GM21737 (cell line): ENCODE measurements at regions not wholly inside any gene's neighbourhood (a gene's known extent, or its start where the extent isn't known, plus 50 kb on each side); places are given as distances from the start of the nearest gene placed in this dataset.
"Not testable (repeated sequence)": the region's sequence is repeated elsewhere in the genome, so short reads cannot be mapped to it uniquely, and the experiment has no call there.

Source experiments
- ATAC-seq: cut with Tn5 transposase; IDR thresholded peaks from one replicate; pipeline ENCODE4 v1.9.1; 2021; ENCODE audit warnings: mild to moderate bottlenecking, moderate library complexity; ENCODE audit not compliant: unreplicated experiment

DNA sequence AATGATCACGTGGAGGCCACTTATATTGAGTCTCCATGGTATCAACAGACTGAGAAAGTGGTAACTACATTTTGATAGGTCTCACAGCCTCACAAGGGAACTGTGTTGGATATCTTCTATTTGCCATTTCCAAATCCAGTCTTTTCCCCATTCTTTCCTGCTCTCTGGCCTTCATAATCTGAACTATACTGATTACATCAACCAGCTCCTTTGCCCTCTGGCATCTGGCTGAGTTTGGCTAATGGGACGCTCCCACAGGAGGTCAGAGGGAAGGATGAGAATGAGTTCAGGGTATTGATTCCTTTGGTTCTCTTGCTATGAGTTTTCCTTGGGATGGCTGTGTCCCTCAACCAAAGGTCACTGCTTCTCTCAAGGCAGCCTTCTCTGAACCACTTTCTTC, 152.6 kb downstream of the RTL9 start:
- no peak for ATAC-seq

- ATAC-seq: no peak
These were observed 153.7 kb downstream of the RTL9 start for GRCh38 chrX:110512341-110512740.

GRCh38 chrX:110514509-110514908, 155.9 kb downstream of the RTL9 start:
- no peak for ATAC-seq

DNA sequence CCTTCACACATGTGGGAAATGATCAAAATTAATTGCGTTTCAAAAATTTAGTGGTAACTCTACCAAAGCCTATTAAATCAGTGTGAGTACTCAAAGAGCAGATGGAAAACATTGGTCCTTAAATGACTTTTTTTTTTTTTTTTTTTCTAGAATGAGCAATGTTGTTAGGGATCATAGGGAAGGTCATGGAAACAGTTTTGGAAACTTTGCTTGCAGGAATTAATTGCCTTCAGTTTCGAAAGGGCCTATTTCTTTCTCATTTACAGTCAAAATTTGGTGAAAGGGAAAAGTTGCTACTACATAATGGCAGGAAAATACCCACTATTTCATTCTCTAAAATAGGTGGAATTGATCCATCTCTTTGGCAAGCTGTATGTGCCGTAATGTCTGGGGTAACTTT, 160.9 kb downstream of the RTL9 start:
- ATAC-seq: no peak

DNA sequence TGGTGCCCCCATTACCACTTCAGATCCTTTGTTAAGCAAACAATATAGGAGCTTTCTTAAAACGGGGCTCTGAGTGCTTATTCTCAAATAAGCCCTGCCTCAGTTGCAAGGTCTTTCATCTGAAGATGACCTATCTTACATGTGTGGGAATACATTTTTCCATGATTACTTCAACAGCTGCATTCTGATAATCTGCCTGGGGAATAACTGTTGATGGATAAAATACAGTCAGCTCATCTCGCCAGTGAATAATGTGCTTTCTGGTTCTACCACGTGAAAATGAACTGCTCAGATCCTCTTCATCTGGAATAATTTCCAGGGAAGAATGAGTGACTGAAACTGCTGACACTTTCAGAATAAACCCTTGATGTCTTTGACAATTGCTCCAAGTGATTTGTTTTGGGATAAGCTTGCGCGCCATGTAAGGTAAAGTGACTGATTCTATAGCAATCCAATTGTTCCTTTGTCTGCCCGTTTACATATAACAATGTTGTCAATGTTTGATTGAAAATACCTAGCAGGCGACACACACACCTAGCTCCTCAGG, 161.3 kb downstream of the RTL9 start:
- ATAC-seq: no peak

DNA sequence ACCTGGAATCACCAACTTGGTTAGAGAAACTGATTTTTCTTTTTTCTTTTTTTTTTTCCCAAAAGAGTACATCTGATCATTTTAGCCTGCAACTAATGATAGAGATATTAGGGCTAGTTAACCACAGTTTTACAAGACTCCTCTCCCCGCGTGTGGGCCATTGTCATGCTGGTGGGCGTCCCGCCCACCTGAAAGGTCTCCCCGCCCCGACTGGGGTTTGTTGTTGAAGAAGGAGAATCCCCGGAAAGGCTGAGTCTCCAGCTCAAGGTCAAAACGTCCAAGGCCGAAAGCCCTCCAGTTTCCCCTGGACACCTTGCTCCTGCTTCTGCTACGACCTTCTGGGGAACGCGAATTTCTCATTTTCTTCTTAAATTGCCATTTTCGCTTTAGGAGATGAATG, 162.0 kb downstream of the RTL9 start:
- not testable (repeated sequence) for ATAC-seq

DNA sequence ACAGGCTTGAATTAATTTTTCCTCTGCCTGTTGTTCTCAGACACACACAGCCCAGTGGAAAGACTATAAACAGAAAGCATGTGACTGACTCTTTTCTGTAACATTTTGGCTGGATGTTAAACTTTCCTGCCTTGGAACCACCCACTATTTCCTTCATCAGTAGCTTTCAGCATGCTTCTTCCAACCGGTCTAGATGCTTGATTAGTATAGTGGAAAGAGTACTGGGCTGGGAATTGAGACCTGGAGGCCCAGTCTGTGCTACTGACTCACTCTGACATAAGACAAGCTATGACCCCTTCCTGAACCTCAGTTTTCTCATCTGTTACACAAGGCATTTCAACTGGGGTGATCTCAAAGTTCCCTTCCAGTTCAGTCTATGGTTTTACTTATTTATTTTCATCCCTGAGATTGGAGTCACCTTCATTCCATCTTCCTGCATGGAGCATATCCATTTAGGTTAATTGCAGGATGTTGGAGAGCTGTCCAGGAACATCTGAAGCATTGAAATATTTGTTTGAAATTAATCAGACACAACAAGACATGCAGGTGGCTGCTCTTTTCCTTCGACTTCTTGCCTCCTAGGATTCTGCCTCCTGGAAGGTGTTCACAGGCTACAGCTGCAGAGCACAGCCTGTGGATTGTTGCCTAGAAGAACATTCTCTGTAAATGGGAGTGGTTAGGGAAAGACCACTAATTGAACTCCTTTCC, 173.4 kb downstream of the RTL9 start:
- no peak for ATAC-seq

- no peak for ATAC-seq
These were observed 173.9 kb downstream of the RTL9 start for GRCh38 chrX:110532581-110532931.

DNA sequence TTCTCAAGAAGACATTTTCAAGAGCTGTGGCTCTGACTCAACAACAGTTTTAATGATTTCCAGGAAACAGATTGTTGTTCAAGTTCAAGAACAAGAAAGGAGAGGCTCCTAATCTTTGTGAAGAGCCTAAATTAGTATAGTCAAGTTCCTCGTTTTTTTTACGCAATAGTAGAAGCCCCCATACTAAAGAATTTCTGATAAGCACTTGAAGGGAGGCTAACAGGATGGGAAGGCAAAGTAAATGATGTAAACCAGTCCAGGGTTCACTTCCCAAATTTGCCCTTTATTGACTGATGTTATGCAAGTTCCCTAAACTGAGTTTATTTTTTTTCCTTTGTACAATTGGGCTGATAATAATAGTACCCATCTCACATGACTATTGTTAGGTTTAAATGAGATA, 178.2 kb downstream of the RTL9 start:
- no peak for ATAC-seq

GRCh38 chrX:110541266-110541665, 182.6 kb downstream of the RTL9 start:
- no peak for ATAC-seq

GRCh38 chrX:110550854-110551253, 192.2 kb downstream of the RTL9 start:
- ATAC-seq: not testable (repeated sequence)

GRCh38 chrX:110557864-110558263, 199.2 kb downstream of the RTL9 start:
- ATAC-seq: no peak

GRCh38 chrX:110558406-110558805, 199.8 kb downstream of the RTL9 start:
- no peak for ATAC-seq

GRCh38 chrX:110561034-110561433, 202.4 kb downstream of the RTL9 start:
- no peak for ATAC-seq

DNA sequence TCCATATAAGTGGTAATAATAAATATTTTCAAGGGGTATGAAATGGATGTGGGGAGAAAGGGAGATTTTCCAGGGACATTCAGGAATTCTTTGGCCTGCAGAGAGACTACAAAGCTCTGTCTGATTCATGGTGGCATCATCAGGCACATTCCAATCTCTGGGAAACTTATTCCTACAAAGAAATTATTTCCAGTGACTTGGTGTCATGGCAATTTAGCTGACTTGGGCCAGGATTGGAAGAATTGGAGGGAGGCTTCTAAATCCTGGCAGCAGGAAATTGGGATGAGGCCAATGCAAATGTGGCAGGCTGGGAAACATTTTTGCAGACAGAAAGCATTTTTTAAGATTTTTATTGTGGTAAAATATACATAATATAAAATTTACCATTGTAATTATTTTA, 204.6 kb downstream of the RTL9 start:
- ATAC-seq: no peak

DNA sequence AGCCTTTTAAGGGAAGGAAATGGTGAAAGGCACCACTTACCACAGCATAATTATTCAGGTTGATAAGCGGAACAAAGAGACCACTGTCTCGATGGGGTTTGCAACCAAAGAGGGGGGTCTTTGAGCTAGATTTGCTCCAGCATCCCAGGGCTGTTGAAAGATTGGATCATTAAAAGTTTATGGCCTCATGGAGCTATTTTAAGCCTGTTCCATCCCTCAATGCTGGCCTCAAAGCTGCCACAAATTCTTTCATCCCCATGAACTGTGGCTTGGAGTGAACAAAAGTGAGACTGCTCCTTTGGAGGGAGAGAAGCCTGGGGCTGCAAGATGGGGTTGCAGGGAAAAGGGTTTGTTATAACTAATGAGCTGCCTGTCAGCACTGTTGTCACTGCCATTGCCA, 209.8 kb downstream of the RTL9 start:
- ATAC-seq: no peak

- ATAC-seq: no peak
These were observed 210.9 kb downstream of the RTL9 start for GRCh38 chrX:110569506-110569905.

GRCh38 chrX:110578270-110578669, 217.3 kb downstream of the CHRDL1 start:
- ATAC-seq: no peak

DNA sequence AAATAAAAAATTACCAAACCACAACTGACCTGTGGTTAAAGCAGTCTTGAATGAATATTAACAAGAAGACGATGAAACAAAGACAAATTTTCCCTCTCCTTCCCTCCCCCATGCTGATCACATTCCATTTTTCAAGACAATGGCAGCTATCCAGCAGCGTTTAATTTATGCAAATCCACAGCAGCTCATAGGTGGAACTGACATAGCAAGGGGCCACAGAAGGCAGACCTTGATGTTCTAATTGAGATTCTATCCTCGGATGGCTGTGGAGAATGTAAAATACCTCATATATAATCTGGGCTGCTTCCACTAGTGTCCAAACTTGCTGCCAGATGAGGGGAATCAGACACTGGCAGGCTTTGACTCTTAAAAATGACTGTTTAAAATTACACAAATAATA, 211.5 kb downstream of the CHRDL1 start:
- no peak for ATAC-seq

DNA sequence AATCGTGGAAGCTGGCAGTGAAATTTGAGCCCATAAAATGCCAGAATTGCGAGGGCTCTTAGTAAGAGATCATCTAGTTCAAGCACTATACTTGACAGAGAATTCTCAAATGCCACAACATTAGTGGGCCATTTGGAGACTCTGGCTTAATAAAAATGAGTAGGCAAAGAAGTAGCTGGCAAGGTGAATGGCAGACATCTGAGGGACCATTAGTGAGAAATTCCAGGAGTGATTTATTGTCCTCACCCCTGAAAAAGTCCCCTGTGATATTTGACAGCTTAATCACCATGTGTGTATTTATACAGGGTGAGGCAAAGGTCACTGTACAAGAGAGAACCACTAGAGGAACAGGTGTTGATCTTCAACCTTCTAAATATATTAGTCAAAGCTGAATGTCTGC, 207.5 kb downstream of the CHRDL1 start:
- ATAC-seq: no peak

- ATAC-seq: no peak
These were observed 206.8 kb downstream of the CHRDL1 start for GRCh38 chrX:110588853-110589252.

GRCh38 chrX:110600745-110601310, 194.8 kb downstream of the CHRDL1 start:
- no peak for ATAC-seq

DNA sequence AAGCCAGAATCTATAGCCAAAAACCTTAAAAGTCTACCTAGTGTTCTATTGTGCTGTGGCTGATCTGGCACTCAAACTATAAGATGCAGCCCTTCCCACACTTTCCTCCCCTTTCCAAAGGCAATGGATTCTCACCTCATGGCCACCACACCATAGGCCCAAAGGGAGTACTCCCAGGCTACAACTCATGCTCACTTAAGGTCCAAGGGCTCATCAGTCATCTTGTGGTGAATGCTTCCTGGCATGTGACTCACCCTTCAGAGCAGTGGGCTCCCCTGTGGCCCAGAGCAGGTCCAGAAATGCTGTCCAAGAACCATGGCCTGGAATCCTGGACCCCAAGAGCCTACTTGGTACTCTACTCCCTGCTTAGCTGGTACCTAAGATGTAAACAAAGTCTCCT, 181.0 kb downstream of the CHRDL1 start:
- no peak for ATAC-seq
